D721Med (cell line): ENCODE measurements at regions not wholly inside any gene's neighbourhood (a gene's known extent, or its start where the extent isn't known, plus 50 kb on each side); places are given as distances from the start of the nearest gene placed in this dataset.

Source experiments
- DNase-seq: peaks from one replicate; pipeline ENCODE4 v3.0.0; 2011; ENCODE audit warnings: low spot score; ENCODE audit not compliant: insufficient read length
- FAIRE-seq: peaks from 2 replicates; lab custom pipeline; 2011; peaks lifted over from hg19 to GRCh38; lab: Jason Lieb, UNC
- CTCF ChIP-seq: IDR thresholded peaks from 2 replicates; pipeline ENCODE4 v1.5.1; 2012; ENCODE audit warnings: mild to moderate bottlenecking, control low read depth; ENCODE audit not compliant: insufficient read depth; ENCODE audit errors: missing control alignments

GRCh38 chr3:148227534-148227933 is 470.2 kb upstream of the AGTR1 start:
- DNase-seq (no peak), FAIRE-seq (no peak)
- no peak for TF ChIP-seq CTCF

GRCh38 chr3:148229107-148229506 is 468.6 kb upstream of the AGTR1 start:
- FAIRE-seq (no peak), DNase-seq (no peak)
- TF ChIP-seq CTCF, result no peak

GRCh38 chr3:148230473-148230872 is 467.2 kb upstream of the AGTR1 start:
- no peak for TF ChIP-seq CTCF
- no peak for DNase-seq
- FAIRE-seq, result no peak

- FAIRE-seq (no peak), DNase-seq (no peak)
- TF ChIP-seq CTCF, result no peak
These were observed 465.3 kb upstream of the AGTR1 start for GRCh38 chr3:148232389-148232788.

- TF ChIP-seq CTCF, result no peak
- DNase-seq, result no peak
- FAIRE-seq, result no peak
These were observed 464.3 kb upstream of the AGTR1 start for GRCh38 chr3:148233403-148233802.

- no peak for DNase-seq
- no peak for FAIRE-seq
- no peak for TF ChIP-seq CTCF
These were observed 463.2 kb upstream of the AGTR1 start for GRCh38 chr3:148234536-148234935.

- DNase-seq (no peak), FAIRE-seq (no peak)
- TF ChIP-seq CTCF, result no peak
These were observed 462.1 kb upstream of the AGTR1 start for GRCh38 chr3:148235566-148235965.
